ENCODE measurements at regions not wholly inside any gene's neighbourhood (a gene's known extent, or its start where the extent isn't known, plus 50 kb on each side); places are given as distances from the start of the nearest gene placed in this dataset.
A peak's percentile ranks its signal among the peaks of the same experiment; 100 is the strongest.
"Not testable (repeated sequence)": the region's sequence is repeated elsewhere in the genome, so short reads cannot be mapped to it uniquely, and the experiment has no call there.

GRCh38 chr15:92822216-92823144 lies 77.6 kb upstream of the CHD2 start:
- no peak for TF ChIP-seq CTCF (IDR thresholded peaks at IDR 0.05; ENCODE audit: insufficient read depth, low read depth, low read length, missing control alignments)
- peak; percentile 29 for DNase-seq (ENCODE audit: low read depth)

DNA sequence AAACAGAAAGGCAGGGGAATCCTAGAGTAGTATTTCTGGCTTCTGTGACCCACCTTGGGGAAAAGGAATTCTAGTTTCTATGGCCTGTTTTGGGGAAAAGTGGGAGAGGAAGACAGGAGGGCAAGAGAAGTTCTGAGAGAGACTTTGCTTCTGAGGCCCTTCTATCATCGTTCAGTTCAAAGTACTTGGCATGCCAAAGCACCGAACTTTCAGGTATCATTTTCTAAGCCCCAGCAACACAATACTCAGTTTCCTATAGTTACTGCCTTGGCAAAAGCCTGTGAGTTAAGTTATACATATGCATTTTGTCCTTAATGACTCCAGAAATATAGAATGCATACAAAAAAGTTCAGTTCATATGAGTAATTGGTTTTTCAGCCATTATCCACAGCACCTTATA lies 74.1 kb upstream of the CHD2 start:
- no peak for TF ChIP-seq CTCF (IDR thresholded peaks at IDR 0.05; ENCODE audit: insufficient read depth, low read depth, low read length, missing control alignments)
- no peak overlapping the region for H3K4me3 ChIP-seq (ENCODE audit: low read length)
- no peak for DNase-seq (ENCODE audit: low read depth)

More at GRCh38 chr15:92822216-92823144, 77.6 kb upstream of the CHD2 start:
- no peak overlapping the region for H3K4me3 ChIP-seq (ENCODE audit: low read length)

- not testable (repeated sequence) for DNase-seq (ENCODE audit: low read depth); H3K4me3 ChIP-seq (ENCODE audit: low read length)
Observed at GRCh38 chr15:92827991-92828390, 72.1 kb upstream of the CHD2 start.

GRCh38 chr15:92829875-92830274 lies 70.2 kb upstream of the CHD2 start:
- no peak for DNase-seq (ENCODE audit: low read depth)
- H3K4me3 ChIP-seq (ENCODE audit: low read length), result no peak overlapping the region
- TF ChIP-seq CTCF (IDR thresholded peaks at IDR 0.05; ENCODE audit: insufficient read depth, low read depth, low read length, missing control alignments), result no peak

GRCh38 chr15:92831336-92831654 lies 68.8 kb upstream of the CHD2 start:
- DNase-seq (ENCODE audit: low read depth), result no peak
- no peak for TF ChIP-seq CTCF (IDR thresholded peaks at IDR 0.05; ENCODE audit: insufficient read depth, low read depth, low read length, missing control alignments)
- H3K4me3 ChIP-seq (ENCODE audit: low read length), result peak overlapping the region; percentile 2

DNA sequence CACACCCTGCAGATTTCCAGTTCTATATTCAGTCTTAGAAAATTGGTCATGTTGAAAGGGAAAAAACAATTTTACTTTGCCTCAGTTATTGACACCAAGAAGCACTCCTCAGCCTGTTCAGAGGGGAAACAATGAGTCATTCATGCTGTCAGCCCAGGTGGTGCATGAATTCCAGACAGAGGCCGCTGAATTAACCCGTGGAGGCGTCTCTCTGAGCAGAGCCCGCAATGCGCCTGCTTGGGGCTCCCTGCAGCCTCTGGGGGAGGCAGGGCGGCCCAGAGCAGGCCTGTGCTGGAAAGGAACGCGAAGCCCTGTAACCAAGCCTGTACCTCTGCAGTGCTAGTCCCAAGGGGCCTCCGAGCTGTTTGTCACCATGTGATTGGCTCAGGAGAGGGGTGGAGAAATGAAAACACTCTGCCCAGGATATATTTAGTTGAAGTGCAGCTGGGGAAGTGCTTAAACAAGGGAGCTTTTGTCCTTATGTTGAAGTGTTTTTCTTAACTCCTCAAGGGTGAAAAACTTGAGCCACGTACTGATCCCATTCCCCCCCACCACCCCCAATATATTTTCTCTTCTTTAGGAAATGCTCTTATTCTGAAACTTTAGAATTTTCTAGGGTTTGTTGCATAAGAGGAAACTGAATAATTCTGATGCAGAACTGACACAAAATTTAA lies 68.3 kb upstream of the CHD2 start:
- TF ChIP-seq CTCF (IDR thresholded peaks at IDR 0.05; ENCODE audit: insufficient read depth, low read depth, low read length, missing control alignments), result no peak
- peak; percentile 98 for DNase-seq (ENCODE audit: low read depth)
- H3K4me3 ChIP-seq (ENCODE audit: low read length), result peak overlapping the region; percentile 2

DNA sequence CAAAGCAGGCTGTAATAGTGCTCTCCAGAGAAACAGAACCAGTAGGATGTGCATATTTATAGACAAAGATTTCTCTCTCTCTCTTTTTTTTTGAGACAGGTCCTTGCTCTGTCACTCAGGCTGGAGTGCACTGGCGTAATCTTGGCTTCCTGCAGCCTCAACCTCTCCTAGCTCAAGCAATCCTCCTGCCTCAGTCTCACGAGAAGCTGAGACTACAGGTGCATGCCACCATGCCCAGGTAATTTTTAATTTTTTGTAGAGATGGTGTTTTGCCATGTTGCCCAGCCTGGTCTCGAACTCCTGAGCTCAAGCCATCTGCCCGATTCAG lies 67.1 kb upstream of the CHD2 start:
- no peak overlapping the region for H3K4me3 ChIP-seq (ENCODE audit: low read length)
- no peak for DNase-seq (ENCODE audit: low read depth)
- no peak for TF ChIP-seq CTCF (IDR thresholded peaks at IDR 0.05; ENCODE audit: insufficient read depth, low read depth, low read length, missing control alignments)

Measured in epithelial cell of esophagus (primary cell).